NT2/D1 (cell line): ENCODE measurements at regions not wholly inside any gene's neighbourhood (a gene's known extent, or its start where the extent isn't known, plus 50 kb on each side); places are given as distances from the start of the nearest gene placed in this dataset.

ENCODE experiments used
- YY1 ChIP-seq: IDR thresholded peaks from 2 replicates; pipeline ENCODE4 v1.6.1; 2011; ENCODE audit not compliant: insufficient read length, insufficient read depth
- ZNF274 ChIP-seq: IDR thresholded peaks from 2 replicates; pipeline ENCODE4 v1.6.1; 2011; ENCODE audit warnings: mild to moderate bottlenecking, low read depth, low read length

DNA sequence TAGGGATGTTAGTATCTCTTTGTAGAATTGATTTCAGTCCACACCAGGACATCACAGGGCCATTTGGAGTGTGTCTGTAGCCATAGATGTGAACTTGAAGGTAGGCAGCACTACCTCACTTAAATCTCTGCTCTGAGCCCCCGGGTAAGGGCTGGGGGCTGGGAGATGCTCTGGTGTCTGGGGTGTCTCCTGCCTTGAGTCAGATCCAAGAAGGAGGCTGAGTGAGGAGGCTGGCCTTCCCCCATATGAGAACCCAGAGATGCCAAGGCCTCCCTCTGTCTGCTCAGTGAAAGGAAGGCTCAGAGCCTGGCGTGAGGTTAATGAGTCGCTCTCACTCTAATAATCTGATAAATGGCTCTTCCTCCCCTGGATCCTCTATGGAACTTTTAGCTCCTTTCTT is 161.6 kb downstream of the ACTL8 start:
- TF ChIP-seq ZNF274, result no peak
- no peak for TF ChIP-seq YY1
